ENCODE measurements at regions not wholly inside any gene's neighbourhood (a gene's known extent, or its start where the extent isn't known, plus 50 kb on each side); places are given as distances from the start of the nearest gene placed in this dataset.

DNA sequence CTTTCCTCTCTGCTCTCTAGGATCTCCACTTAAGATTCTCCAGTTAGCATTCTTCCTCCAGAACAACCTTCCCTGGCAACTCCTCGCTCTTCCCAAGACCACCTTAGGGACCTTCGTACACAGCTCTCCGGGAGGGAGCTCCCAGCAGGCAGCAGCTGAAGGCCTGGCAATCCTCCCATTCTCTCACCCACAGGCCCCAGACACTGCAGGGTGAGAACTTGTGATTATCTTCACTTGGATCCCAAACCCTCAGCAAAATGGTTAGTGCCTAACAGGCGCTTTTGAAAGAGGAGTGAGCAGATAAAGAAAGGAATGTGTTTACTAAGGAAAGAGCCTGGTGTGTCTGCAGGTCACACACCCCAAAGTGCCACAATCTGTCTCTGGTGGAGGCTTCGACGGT, 83.8 kb upstream of the SNTG2 start:
- Histone ChIP-seq H2AFZ (no peak overlapping the region), H3K79me2 (ENCODE audit: low read depth) (no peaks in the 10 kb centered on the region), H3K9me3 (ENCODE audit: insufficient read depth, low read depth) (no peaks in the 10 kb centered on the region), H3K27ac (no peak overlapping the region), H3K4me3 (no peak overlapping the region), H3K27me3 (ENCODE audit: insufficient read depth, low read depth) (peaks cover 76% of the 10 kb centered on the region), H3K4me1 (replicated peaks; ENCODE audit: insufficient read depth) (no peaks in the 10 kb centered on the region), H3K9me2 (ENCODE audit: insufficient read depth) (no peaks in the 10 kb centered on the region), H3F3A (ENCODE audit: insufficient read depth, low read depth) (no peaks in the 10 kb centered on the region), H4K20me1 (ENCODE audit: insufficient read depth) (no peaks in the 10 kb centered on the region; the same call in 1 of the 2 replicates), H3K4me2 (no peak overlapping the region), H3K36me3 (ENCODE audit: low read depth) (no peaks in the 10 kb centered on the region)
- TF ChIP-seq, protein P1, sequence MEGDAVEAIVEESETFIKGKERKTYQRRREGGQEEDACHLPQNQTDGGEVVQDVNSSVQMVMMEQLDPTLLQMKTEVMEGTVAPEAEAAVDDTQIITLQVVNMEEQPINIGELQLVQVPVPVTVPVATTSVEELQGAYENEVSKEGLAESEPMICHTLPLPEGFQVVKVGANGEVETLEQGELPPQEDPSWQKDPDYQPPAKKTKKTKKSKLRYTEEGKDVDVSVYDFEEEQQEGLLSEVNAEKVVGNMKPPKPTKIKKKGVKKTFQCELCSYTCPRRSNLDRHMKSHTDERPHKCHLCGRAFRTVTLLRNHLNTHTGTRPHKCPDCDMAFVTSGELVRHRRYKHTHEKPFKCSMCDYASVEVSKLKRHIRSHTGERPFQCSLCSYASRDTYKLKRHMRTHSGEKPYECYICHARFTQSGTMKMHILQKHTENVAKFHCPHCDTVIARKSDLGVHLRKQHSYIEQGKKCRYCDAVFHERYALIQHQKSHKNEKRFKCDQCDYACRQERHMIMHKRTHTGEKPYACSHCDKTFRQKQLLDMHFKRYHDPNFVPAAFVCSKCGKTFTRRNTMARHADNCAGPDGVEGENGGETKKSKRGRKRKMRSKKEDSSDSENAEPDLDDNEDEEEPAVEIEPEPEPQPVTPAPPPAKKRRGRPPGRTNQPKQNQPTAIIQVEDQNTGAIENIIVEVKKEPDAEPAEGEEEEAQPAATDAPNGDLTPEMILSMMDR (conservative IDR thresholded peaks at IDR 0.05), result no peak
- BruUV-seq (replicated peaks), result no TSS peak
- intact Hi-C loops (cut with micrococcal nuclease; ENCODE audit: unreplicated experiment), result no loop called here
- ChIA-PET CTCF (no interaction called here), POLR2A (ENCODE audit: unreplicated experiment) (no interaction called here)
- no peak for DNase-seq

DNA sequence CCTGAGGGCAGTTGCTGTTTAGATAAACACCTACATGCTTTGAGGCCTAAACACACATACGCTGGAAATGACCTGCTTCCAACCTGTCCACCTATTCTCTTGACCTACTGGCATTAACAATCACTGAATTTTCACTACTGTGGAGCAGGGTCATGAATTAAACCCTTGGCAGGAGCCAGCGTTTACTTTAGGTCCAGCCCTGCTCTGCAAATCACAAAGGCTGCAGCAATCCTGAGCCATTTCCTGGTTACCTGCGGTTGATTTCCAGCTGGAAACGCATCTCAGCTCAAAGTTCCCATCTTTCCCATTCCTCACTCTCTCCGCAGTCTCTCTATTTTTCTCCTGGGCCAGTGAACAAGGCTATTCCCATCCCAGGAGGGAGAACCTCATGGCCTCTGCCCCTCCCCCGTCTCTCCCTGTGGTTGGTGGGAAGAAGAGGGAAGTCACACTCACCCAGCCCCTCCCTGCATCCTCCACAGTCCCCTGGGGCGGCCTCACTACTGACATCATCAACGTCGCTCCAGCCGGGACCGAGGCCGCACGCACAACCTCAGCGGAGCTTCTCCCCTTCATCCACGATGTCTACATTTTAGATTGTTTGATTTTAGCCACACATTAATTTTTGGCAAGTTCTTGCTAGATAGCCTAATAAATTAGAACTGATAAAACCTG, 84.5 kb upstream of the SNTG2 start:
- no peaks in the 10 kb centered on the region for H3F3A ChIP-seq (ENCODE audit: insufficient read depth, low read depth)
- no peaks in the 10 kb centered on the region for H3K79me2 ChIP-seq (ENCODE audit: low read depth)
- BruUV-seq (replicated peaks), result no TSS peak
- no peak overlapping the region for H3K27ac ChIP-seq
- intact Hi-C loops (cut with micrococcal nuclease; ENCODE audit: unreplicated experiment), result no loop called here
- H3K4me1 ChIP-seq (replicated peaks; ENCODE audit: insufficient read depth), result no peaks in the 10 kb centered on the region
- H3K4me3 ChIP-seq, result no peak overlapping the region
- no peak overlapping the region for H3K4me2 ChIP-seq
- no peaks in the 10 kb centered on the region; the same call in 1 of the 2 replicates for H4K20me1 ChIP-seq (ENCODE audit: insufficient read depth)
- no peak for TF ChIP-seq EZH2 (IDR thresholded peaks at IDR 0.05; ENCODE audit: low read depth)
- TF ChIP-seq, protein P1 (conservative IDR thresholded peaks at IDR 0.05), result no peak
- no peaks in the 10 kb centered on the region for H3K36me3 ChIP-seq (ENCODE audit: low read depth)
- no peaks in the 10 kb centered on the region for H3K9me3 ChIP-seq (ENCODE audit: insufficient read depth, low read depth)
- POLR2A ChIA-PET (ENCODE audit: unreplicated experiment), result no interaction called here
- peaks cover 76% of the 10 kb centered on the region for H3K27me3 ChIP-seq (ENCODE audit: insufficient read depth, low read depth)
- no peak for DNase-seq
- CTCF ChIA-PET, result no interaction called here
- no peaks in the 10 kb centered on the region for H3K9me2 ChIP-seq (ENCODE audit: insufficient read depth)
- H2AFZ ChIP-seq, result no peak overlapping the region

DNA sequence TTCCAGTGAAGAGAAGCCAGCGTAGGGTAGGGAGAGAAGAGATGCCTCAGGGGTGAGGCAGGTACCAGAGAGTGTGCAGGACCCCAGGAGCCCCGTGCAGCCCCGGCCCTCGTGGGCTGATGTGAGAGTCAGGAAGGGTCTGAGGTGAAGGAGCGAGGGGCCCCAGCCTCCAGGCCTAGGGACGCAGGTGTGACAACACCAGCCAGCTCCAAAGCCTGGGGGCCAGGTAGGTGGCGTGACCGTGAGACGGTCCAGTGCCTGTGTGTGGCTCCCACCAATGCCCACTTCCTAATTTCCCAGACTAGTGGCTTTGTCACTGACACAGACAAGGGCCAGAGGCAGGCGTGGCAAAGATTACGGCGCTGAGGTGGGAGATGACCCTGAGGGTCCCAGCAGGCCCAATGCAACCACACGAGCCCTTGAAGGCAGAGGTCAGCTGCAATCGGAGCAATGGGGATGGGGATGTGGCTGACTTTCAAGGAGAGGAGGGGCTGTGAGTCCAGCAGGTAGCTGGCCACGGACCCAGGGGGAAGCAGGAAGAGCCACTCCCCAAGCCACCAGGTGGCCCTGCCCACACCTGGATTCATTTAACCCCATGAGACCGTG, 86.0 kb upstream of the SNTG2 start:
- no peaks in the 10 kb centered on the region for H3K79me2 ChIP-seq (ENCODE audit: low read depth)
- H3K4me3 ChIP-seq, result no peak overlapping the region
- intact Hi-C loops (cut with micrococcal nuclease; ENCODE audit: unreplicated experiment), result no loop called here
- H3K9me2 ChIP-seq (ENCODE audit: insufficient read depth), result no peaks in the 10 kb centered on the region
- TF ChIP-seq, protein P1 (conservative IDR thresholded peaks at IDR 0.05), result no peak
- no peak for TF ChIP-seq EZH2 (IDR thresholded peaks at IDR 0.05; ENCODE audit: low read depth)
- H3K4me2 ChIP-seq, result no peak overlapping the region
- no peak overlapping the region for H2AFZ ChIP-seq
- ChIA-PET POLR2A (ENCODE audit: unreplicated experiment) (no interaction called here), CTCF (no interaction called here)
- no peaks in the 10 kb centered on the region for H3K36me3 ChIP-seq (ENCODE audit: low read depth)
- no peaks in the 10 kb centered on the region for H3F3A ChIP-seq (ENCODE audit: insufficient read depth, low read depth)
- BruUV-seq (replicated peaks), result no TSS peak
- no peaks in the 10 kb centered on the region for H3K9me3 ChIP-seq (ENCODE audit: insufficient read depth, low read depth)
- H3K27ac ChIP-seq, result no peak overlapping the region
- H3K4me1 ChIP-seq (replicated peaks; ENCODE audit: insufficient read depth), result no peaks in the 10 kb centered on the region
- no peaks in the 10 kb centered on the region for H4K20me1 ChIP-seq (ENCODE audit: insufficient read depth)
- H3K27me3 ChIP-seq (ENCODE audit: insufficient read depth, low read depth), result peaks cover 72% of the 10 kb centered on the region
- no peak for DNase-seq
